Transverse colon (tissue), 4 donors: ENCODE measurements at regions not wholly inside any gene's neighbourhood (a gene's known extent, or its start where the extent isn't known, plus 50 kb on each side); places are given as distances from the start of the nearest gene placed in this dataset.

Experiments used
- EP300 ChIP-seq: sonication (generic); formaldehyde crosslinking; IDR thresholded peaks from one replicate; pipeline ENCODE4 v1.6.1; 2017; ENCODE audit warnings: antibody characterized with exemption, low read depth
- POLR2A ChIP-seq: fragments of 450-650 bp; IDR thresholded peaks from one replicate; pipeline ENCODE4 v1.6.1; 2016; ENCODE audit warnings: antibody characterized with exemption, mild to moderate bottlenecking, moderate library complexity
- POLR2AphosphoS5 ChIP-seq, 3 donors: sonication (generic); formaldehyde crosslinking; IDR thresholded peaks; one replicate each; pipeline ENCODE4 v1.6.1; 2016; ENCODE audit warnings: antibody characterized with exemption in 3 of 3
- TF ChIP-seq, protein P1 (sequence below), 5 experiments: fragments of 200-600 bp in 3 of 5; fragments of 450-650 bp in 2 of 5; sonication (generic) in 3 of 5; IDR thresholded peaks; 1 replicate in 2 of 5; 2 replicates in 3 of 5; pipeline ENCODE4 v1.5.1; 2016 to 2017; ENCODE audit warnings: antibody characterized with exemption in 5 of 5, inconsistent platforms in 3 of 5, mild to moderate bottlenecking in 2 of 5, moderate library complexity in 1 of 5

DNA sequence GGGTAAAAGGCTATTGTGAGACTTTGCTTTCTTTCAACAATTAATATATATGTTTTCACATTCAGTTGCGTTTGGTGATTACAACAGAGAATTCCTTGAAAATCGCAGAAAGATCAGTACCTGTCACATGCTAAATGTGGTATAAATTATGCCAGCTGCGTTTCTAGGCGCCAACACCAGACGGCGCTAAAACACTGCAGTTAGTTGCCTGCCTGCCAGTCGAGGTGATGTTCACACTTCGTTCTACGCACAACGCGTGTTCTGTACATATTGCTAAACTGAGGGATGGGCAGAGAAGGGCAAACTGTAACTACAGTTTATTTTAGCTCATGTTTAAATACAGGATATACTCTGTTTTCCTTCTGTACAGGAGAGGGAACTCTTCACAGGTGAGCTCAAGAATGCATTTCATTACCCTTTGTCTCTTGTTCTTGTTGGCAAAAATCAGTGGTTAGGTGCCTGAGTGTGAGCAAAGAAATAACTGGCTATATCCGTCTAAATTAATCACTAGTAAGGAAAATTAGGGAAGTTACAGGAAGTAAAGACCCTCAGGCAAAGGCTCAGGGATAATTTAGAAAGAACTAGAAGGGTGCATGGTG, 100.1 kb upstream of the RGS17 start:
- TF ChIP-seq EP300 (no peak), POLR2A (no peak), POLR2AphosphoS5 (IDR thresholded peaks at IDR 0.05) (no peak)
- TF ChIP-seq, protein P1, sequence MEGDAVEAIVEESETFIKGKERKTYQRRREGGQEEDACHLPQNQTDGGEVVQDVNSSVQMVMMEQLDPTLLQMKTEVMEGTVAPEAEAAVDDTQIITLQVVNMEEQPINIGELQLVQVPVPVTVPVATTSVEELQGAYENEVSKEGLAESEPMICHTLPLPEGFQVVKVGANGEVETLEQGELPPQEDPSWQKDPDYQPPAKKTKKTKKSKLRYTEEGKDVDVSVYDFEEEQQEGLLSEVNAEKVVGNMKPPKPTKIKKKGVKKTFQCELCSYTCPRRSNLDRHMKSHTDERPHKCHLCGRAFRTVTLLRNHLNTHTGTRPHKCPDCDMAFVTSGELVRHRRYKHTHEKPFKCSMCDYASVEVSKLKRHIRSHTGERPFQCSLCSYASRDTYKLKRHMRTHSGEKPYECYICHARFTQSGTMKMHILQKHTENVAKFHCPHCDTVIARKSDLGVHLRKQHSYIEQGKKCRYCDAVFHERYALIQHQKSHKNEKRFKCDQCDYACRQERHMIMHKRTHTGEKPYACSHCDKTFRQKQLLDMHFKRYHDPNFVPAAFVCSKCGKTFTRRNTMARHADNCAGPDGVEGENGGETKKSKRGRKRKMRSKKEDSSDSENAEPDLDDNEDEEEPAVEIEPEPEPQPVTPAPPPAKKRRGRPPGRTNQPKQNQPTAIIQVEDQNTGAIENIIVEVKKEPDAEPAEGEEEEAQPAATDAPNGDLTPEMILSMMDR (IDR thresholded peaks at IDR 0.05), result peak; percentile 55 to 68 (median 63)
